ENCODE measurements at regions not wholly inside any gene's neighbourhood (a gene's known extent, or its start where the extent isn't known, plus 50 kb on each side); places are given as distances from the start of the nearest gene placed in this dataset.
"Not testable (repeated sequence)": the region's sequence is repeated elsewhere in the genome, so short reads cannot be mapped to it uniquely, and the experiment has no call there.

GRCh38 chr6:57860481-57861315 is 543.3 kb downstream of the PRIM2 start:
- DNase-seq (ENCODE audit: low spot score), result not testable (repeated sequence)

GRCh38 chr6:57870083-57870482 is 552.7 kb downstream of the PRIM2 start:
- not testable (repeated sequence) for DNase-seq (ENCODE audit: low spot score)

- DNase-seq (ENCODE audit: low spot score), result not testable (repeated sequence)
Observed at GRCh38 chr6:57873424-57873823, 556.0 kb downstream of the PRIM2 start.

GRCh38 chr6:57876659-57877058 is 559.2 kb downstream of the PRIM2 start:
- not testable (repeated sequence) for DNase-seq (ENCODE audit: low spot score)

- DNase-seq (ENCODE audit: low spot score), result not testable (repeated sequence)
Observed at GRCh38 chr6:57877729-57878128, 560.3 kb downstream of the PRIM2 start.

GRCh38 chr6:57878792-57879191 is 561.4 kb downstream of the PRIM2 start:
- DNase-seq (ENCODE audit: low spot score), result not testable (repeated sequence)

- not testable (repeated sequence) for DNase-seq (ENCODE audit: low spot score)
Observed at GRCh38 chr6:57898850-57899249, 581.4 kb downstream of the PRIM2 start.

- DNase-seq (ENCODE audit: low spot score), result not testable (repeated sequence)
Observed at GRCh38 chr6:57900687-57901399, 583.4 kb downstream of the PRIM2 start.

GRCh38 chr6:57901445-57901844 is 584.0 kb downstream of the PRIM2 start:
- not testable (repeated sequence) for DNase-seq (ENCODE audit: low spot score)

- DNase-seq (ENCODE audit: low spot score), result not testable (repeated sequence)
Observed at GRCh38 chr6:57904356-57904755, 586.9 kb downstream of the PRIM2 start.

GRCh38 chr6:57915300-57915699 is 597.9 kb downstream of the PRIM2 start:
- not testable (repeated sequence) for DNase-seq (ENCODE audit: low spot score)

GRCh38 chr6:57942966-57943365 is 625.5 kb downstream of the PRIM2 start:
- not testable (repeated sequence) for DNase-seq (ENCODE audit: low spot score)

- not testable (repeated sequence) for DNase-seq (ENCODE audit: low spot score)
Observed at GRCh38 chr6:57946084-57946768, 628.8 kb downstream of the PRIM2 start.

GRCh38 chr6:57946769-57947091 is 629.3 kb downstream of the PRIM2 start:
- not testable (repeated sequence) for DNase-seq (ENCODE audit: low spot score)

- not testable (repeated sequence) for DNase-seq (ENCODE audit: low spot score)
Observed at GRCh38 chr6:57948481-57948880, 631.1 kb downstream of the PRIM2 start.

GRCh38 chr6:57950430-57950829 is 633.0 kb downstream of the PRIM2 start:
- DNase-seq (ENCODE audit: low spot score), result not testable (repeated sequence)

GRCh38 chr6:57966757-57967156 is 649.3 kb downstream of the PRIM2 start:
- not testable (repeated sequence) for DNase-seq (ENCODE audit: low spot score)

GRCh38 chr6:57971956-57972355 is 654.5 kb downstream of the PRIM2 start:
- not testable (repeated sequence) for DNase-seq (ENCODE audit: low spot score)

GRCh38 chr6:57974653-57975052 is 657.2 kb downstream of the PRIM2 start:
- no peak for DNase-seq (ENCODE audit: low spot score)

GRCh38 chr6:57975127-57975526 is 657.7 kb downstream of the PRIM2 start:
- DNase-seq (ENCODE audit: low spot score), result not testable (repeated sequence)

GRCh38 chr6:57976371-57976770 is 658.9 kb downstream of the PRIM2 start:
- not testable (repeated sequence) for DNase-seq (ENCODE audit: low spot score)

- DNase-seq (ENCODE audit: low spot score), result not testable (repeated sequence)
Observed at GRCh38 chr6:57983603-57984002, 666.2 kb downstream of the PRIM2 start.

Measured in NAMALWA (cell line).